GM21515 (cell line): ENCODE measurements at regions not wholly inside any gene's neighbourhood (a gene's known extent, or its start where the extent isn't known, plus 50 kb on each side); places are given as distances from the start of the nearest gene placed in this dataset.

Experiments
- ATAC-seq: cut with Tn5 transposase; IDR thresholded peaks from one replicate; pipeline ENCODE4 v1.9.1; 2021; ENCODE audit not compliant: unreplicated experiment

GRCh38 chr5:23253621-23254198 is 253.7 kb upstream of the PRDM9 start:
- ATAC-seq = no peak

DNA sequence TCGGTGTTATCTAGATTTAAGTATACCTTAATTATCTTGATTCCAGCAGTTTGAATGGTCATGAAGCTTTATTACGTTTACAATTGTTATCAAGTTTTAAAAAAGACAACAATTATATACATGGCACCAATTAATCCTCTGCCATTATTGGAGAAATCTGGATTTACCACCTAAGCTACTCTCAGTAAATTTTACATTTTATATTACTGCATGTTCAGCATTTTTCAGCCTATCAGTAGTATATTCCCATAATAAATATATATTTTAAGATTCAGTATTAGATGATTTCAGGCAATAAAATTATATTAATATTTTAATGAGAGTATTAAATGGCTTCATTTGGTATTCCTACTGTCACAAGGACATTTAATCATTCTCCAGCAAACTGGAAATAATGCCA is 264.5 kb upstream of the PRDM9 start:
- no peak for ATAC-seq

- no peak for ATAC-seq
Observed at GRCh38 chr5:23235246-23235645, 272.2 kb upstream of the PRDM9 start.

- no peak for ATAC-seq
Observed at GRCh38 chr5:23234197-23234596, 273.2 kb upstream of the PRDM9 start.

- no peak for ATAC-seq
Observed at GRCh38 chr5:23223846-23224245, 283.6 kb upstream of the PRDM9 start.

DNA sequence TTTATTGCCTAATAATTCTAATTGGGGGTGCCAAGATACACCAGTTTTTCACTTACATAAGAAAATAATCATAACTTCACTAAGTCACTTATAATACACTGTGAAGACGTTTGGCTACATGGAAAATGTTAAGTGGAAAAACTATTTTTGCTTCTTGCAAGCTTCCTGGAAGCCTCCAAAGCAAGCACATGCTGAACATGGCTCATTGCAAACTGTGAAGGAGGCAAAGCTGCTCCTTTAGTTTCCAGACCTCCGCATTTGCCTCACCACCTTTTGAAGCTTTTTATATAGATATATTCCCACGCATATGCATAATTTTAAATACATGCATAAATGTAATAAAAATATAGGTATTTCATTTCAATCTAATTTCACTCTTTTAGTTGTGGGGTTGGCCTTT is 285.6 kb upstream of the PRDM9 start:
- no peak for ATAC-seq

DNA sequence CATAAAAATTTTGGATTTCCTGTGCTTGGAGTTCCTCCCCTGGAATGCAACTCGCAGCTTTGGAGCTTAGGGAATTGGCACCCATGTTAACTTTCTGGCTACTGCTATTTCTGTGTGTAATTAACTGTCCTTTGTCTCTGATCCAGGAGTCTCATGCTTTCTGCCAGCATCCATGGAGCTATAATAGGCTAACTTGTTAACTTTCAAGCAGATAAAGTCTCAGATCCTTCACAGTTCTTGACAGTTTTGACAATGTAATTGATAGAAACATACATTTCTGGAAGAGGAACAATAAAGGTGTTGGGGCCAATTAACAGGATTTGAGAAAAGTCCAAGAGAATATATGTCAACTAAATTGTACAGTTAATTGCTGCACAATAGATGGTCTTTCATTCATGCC is 290.2 kb upstream of the PRDM9 start:
- no peak for ATAC-seq

DNA sequence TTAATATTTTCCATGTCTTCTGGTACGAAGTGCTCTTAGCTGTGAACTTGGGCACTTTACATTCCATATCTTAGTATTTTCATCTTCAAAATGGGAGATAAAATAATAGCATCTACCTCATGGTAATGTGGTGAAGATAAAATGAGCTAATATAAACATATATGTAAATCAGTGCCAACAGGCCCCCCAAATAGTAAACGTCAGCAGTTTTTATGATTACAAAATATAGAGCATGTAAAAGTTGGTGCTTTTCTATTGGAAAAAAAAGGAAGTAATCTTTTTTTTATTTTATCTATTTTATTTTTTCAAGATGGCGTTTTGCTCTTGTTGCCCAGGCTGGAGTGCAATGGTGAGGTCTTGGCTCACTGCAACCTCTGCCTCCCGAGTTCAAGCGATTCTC is 291.1 kb upstream of the PRDM9 start:
- no peak for ATAC-seq

DNA sequence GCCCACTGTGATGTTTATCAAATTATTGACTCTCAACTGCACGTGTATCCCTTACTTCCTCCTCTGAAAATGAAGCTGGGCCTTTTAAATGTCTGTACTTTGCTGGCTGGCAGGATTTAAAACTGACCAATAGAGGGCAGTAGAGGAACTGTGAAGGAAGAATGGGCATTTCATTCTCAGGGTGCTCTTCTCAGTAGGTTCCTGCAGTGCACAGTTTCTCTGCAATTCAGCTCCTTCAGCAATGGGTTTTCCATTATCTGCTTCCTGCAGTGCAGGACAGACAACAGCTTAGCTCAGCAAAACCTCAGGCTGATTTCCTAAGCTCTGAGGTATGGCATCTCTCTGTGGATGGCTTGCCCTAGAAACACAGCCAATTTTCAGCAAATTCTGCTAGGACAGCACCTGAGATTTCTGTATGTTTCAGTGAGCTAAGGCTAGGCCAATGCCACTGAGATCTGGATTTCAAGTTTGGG is 298.4 kb upstream of the PRDM9 start:
- peak; percentile 89 for ATAC-seq

DNA sequence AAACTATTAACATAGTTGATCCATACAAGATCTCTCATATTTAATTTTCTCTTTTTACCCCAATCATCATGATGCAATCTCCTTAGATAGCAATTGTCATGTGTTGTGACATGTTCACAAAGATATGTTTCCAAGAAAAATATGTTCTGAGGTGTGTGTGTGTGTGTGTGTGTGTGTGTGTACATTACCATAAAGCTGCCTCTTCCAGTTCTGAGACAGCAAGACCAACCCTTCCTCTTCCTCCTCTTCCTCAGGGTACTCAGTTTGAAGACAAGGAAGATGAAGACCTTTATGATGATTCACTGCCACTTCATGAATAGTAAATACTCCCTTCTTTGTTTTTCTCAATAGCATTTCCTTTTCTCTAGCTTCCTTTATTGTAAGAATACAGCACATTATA is 303.3 kb upstream of the PRDM9 start:
- no peak for ATAC-seq

DNA sequence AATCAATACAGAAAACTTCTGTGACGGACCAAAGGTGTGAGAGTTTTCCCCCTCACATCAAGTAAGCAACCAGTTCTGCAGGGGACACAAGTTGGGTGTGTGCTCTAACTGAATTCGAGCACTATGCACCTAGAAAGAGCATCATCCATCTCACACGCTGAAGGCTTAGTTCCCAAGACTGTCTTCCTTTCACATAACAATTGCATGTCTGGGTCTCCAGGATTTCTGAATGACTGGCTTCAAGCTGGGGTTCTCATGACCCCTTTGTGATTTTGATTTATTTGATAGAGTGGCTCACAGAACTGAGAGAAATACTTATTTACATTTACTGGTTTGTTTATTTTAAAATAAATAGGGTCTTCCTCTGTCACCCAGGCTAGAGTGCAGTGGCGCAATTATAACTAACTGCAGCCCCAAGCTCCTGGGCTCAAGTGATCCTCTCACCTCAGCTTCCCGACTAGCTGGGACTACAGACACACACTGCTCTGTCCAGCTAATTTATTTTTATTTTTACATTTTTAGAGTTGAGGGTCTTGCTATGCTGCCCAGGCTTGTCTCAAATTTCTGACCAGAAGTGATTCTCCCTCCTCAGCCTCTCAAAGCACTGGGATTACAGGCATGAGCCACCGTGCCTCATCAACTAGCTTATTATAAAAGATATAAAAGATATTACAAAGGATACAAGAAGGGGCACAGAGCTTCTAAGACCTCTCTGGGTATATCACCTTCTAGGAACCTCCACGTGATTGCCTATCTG is 316.7 kb upstream of the CDH12 start:
- ATAC-seq = no peak

DNA sequence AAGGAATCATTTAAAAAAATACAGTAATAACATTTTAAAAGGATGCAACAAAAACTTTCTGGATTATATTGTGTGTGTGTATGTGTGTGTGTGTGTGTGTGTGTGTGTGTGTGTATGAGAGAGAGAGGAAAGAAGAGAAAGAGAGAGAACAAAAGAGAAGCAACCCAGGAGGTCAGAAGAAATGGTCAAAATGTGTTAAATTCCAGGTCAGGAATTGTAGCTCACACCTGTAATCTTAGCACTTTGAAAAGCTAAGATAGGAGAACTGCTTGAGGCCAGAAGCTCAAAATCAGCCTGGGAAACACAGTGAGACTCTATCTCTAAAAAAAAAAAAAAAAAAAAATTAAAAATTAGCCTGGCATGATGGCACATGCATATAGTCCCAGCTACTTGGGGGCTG is 311.8 kb upstream of the CDH12 start:
- no peak for ATAC-seq

DNA sequence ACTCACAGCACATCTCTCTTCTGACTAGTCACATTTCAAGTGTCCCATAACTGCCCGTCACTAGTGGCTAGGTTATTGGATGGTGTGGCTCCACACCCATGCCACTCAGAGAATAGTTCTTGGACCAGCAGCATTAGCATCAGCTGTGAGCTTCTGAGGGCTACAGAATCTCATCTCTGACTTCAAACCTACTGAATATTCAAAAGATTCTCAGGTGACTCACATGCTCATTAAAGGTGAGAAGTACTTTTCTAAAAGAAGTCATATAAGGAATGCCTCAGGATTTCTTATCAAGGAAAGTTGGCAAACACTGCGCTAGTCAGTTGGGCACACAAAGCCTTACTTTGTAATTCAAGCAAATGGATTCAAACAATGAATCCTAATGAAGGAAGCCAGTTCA is 305.0 kb upstream of the CDH12 start:
- ATAC-seq = no peak

DNA sequence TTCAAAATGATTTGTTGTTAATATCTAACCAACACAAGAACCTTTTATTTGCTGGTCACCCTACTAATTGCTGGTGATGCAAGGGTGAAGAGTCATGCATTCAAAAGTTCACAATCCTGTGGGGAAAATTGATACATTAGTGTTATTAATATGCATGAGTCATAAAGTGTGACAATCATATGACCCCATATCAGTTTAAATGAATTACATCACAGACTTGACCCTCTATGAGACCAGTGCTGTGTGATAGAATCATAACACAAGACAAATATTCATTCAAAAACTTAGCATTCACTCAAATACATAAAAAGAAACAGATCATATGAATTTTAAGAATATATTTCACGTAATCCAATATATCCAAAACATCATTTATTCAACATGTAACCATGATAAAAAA is 304.6 kb upstream of the CDH12 start:
- ATAC-seq = no peak

- no peak for ATAC-seq
Observed at GRCh38 chr5:23157169-23157568, 304.0 kb upstream of the CDH12 start.

GRCh38 chr5:23147625-23148024 is 294.5 kb upstream of the CDH12 start:
- no peak for ATAC-seq

GRCh38 chr5:23146183-23146582 is 293.0 kb upstream of the CDH12 start:
- no peak for ATAC-seq

GRCh38 chr5:23139338-23140171 is 286.4 kb upstream of the CDH12 start:
- ATAC-seq = peak; percentile 54

GRCh38 chr5:23136958-23137357 is 283.8 kb upstream of the CDH12 start:
- ATAC-seq = no peak

GRCh38 chr5:23132231-23132630 is 279.1 kb upstream of the CDH12 start:
- no peak for ATAC-seq

DNA sequence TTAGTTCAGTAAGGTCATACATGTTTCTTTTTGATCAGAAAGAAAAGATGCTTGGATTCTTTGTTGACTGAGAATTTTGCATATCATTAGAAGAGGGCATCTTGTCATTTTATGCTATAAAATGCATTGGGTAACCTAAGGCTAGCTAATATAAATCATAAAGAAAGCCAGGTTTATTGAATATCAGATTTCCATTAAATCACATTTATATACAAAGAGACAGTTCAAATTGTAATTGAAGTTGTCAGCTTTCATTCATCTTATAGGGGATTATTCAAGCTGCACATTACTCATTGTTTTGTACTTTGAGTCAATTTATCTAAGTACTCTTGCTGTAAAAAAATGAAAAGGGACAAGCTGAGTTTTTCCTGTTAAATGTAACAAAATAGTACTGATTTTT is 259.1 kb upstream of the CDH12 start:
- ATAC-seq = no peak

DNA sequence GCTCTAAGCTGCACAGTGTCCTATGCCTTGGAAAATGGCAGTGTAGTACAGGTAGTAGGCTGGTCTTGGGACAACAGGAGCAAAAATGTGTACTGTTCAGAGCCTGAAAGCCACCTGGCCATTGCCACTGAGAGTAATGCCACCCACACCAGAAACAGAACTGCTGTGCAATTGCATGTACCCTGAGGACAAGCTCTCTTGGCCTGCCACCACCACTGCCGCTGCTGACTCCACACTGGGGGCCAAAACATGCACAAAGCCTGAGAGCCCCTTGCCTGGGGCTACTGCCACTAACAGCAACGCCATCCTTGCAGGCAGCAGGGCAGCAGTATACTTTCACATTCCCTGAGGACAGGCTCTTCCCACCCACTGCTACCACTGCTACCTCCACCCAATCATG is 251.9 kb upstream of the CDH12 start:
- no peak for ATAC-seq
